SK-N-DZ (cell line): ENCODE measurements at regions not wholly inside any gene's neighbourhood (a gene's known extent, or its start where the extent isn't known, plus 50 kb on each side); places are given as distances from the start of the nearest gene placed in this dataset.
"Not testable (repeated sequence)": the region's sequence is repeated elsewhere in the genome, so short reads cannot be mapped to it uniquely, and the experiment has no call there.

ENCODE experiments used
- DNase-seq: peaks from one replicate; pipeline ENCODE4 v3.0.0-alpha.2; 2015; ENCODE audit warnings: low spot score

- DNase-seq: no peak
Observed at GRCh38 chr9:90188656-90189055, 454.0 kb downstream of the DIRAS2 start.

GRCh38 chr9:90189306-90189705 lies 453.3 kb downstream of the DIRAS2 start:
- no peak for DNase-seq

DNA sequence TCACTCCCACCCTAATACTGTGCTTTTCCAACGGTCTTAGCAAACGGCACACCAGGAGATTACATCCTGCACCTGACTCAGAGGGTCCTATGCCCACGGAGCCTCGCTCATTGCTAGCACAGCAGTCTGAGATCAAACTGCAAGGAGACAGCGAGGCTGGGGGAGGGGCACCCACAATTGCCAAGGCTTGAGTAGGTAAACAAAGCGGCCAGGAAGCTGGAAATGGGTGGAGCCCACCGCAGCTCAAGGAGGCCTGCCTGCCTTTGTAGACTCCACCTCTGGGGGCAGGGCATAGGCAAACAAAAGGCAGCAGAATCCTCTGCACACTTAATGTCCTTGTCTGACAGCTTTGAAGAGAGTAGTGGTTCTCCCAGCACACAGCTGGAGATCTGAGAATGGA lies 450.2 kb downstream of the DIRAS2 start:
- DNase-seq: not testable (repeated sequence)

GRCh38 chr9:90198956-90199355 lies 443.7 kb downstream of the DIRAS2 start:
- no peak for DNase-seq

GRCh38 chr9:90201766-90202165 lies 440.9 kb downstream of the DIRAS2 start:
- no peak for DNase-seq

GRCh38 chr9:90204128-90204831 lies 438.3 kb downstream of the DIRAS2 start:
- no peak for DNase-seq

DNA sequence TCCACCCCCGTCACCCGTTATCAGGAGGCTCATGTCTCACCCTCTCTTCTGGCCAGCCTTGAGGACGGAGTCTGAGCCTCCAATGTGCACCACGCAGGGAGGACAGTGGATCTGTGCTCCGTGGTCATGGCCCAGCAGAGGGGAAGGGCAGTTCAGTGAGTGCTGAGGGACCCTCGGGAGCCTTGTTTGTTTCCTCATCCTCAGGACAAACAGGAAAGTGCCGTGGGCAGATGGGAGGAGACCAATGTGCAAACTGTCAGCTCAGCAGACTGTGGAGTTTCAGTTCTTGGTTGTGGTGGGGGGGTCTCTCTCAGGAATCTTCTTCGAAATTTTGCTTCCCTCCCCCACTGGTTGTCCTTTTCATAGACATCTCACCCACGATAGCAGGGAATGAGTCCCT lies 429.6 kb downstream of the DIRAS2 start:
- not testable (repeated sequence) for DNase-seq

DNA sequence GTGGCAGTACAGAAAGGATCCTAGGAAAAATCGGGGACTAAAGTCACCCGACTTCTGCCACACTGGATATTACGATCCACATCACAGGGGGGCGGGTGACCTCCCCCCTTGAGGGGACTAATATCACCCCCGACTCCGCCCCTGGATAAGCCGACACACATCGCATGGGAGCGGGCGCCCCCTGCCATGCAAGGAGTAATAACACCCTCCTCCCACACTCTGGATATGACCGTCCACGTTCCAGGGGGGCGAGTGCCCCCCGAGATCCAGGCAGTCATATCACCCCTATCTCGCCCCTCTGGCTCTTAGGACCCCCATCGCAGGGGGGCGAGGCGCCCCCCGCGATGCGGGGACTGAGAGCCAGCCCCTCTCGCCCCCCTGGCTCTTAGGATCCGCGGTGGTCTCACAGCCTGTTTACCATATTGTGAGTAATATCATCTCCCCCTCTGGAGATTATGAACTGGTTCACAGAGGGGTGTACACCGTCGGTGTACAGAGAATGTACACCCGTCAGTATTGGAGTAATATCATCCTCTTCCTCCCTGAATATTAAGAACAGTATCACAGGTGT lies 423.0 kb downstream of the DIRAS2 start:
- no peak for DNase-seq

DNA sequence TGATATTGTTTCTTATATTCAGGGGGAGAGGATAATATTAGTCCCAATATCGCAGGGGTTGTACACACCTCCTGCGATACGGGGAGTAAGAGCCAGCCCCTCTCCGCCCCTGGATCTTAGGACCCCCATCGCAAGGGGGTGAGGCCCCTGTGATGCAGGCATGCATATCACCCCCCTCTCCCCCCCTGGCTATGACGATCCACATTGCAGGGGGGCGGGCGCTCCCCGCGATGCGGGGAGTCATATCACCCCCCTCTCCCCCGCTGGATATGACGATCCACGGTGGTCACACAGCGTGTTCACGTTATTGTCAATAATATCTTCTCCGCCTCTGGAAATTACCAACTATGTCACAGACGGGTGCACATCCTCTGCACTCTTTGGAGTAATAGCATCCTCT lies 420.7 kb downstream of the DIRAS2 start:
- DNase-seq: not testable (repeated sequence)

DNA sequence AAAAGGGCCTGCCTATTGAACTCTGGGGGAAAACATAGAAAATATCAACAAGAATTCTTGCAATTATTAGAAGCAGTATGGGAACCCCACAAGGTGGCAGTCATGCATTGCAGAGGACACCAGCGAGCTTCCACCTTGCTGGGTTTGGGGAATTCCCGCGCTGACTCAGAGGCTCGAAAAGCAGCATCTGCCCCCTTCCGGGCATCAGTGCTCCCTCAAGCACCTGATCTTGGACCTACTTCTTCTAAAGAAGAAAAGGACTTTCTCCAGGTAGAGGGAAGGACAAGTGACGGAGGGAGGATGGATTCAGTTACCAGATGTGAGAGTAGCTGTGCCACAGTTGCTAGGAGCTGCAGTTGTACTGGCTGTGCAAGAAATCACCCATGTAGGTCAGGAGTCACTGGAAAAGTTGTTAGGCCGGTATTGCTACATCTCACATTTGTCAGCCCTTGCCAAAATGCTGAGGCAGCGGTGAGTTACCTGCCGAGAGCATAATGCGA lies 415.7 kb downstream of the DIRAS2 start:
- peak; percentile 40 for DNase-seq

DNA sequence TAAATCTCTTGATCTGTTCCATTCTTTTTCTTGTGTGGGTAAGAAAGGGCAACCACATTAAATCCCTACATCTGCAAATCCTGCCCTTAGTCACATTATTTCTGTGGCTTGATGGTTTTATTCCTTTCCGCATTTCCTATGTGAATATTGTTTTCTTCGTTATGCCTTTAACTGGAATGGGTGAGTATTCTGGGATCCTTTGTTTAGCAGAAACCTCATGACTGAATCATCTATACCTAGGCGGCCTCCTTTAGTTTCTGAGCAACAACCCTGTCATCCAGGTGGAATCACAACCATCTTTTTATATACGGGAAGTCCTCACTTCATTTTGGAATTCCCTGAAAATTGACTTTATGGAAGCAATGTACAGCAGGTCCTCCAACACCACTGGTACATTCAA lies 409.5 kb downstream of the DIRAS2 start:
- not testable (repeated sequence) for DNase-seq

- DNase-seq: no peak
Observed at GRCh38 chr9:90240541-90240940, 402.1 kb downstream of the DIRAS2 start.

DNA sequence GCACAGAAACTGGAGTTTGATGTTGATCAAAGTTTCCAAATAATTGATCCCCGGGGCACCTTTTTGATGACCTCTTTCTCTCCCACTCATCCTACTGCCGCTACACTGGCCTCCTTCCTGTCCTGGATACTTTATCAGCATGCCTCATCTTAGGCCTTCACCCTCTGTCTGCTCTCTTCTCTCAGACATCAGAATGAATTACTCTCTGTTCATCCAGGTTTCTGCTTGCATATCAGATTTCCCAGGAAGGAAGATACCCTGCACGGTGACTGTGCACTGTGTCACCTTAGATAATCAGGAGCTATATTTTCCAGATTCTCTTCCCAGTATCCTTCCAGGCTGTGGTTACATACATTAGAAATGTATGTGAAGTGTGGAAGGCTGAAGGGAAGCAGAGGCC lies 397.0 kb downstream of the DIRAS2 start:
- peak; percentile 80 for DNase-seq

- DNase-seq: no peak
Observed at GRCh38 chr9:90249094-90249493, 393.5 kb downstream of the DIRAS2 start.

- DNase-seq: no peak
Observed at GRCh38 chr9:90251316-90251715, 391.3 kb downstream of the DIRAS2 start.

DNA sequence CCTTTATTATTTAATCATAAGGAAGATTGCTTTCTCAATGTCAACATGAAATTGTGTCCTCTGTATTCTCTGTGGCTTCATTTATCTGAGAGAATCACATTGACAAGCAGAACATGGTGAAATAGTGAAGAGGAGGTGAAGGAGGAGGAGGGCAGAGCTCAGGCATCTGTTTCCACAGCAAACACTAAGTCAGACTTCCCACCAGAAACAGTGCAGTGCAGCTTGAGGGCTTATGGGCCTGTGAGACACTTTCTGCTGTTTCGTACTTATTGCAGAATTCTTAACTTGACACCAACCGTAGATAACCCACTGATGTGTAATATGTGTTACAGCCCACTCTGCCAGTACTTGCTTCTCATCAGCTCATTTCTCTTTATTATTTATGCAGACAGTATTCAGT lies 386.3 kb downstream of the DIRAS2 start:
- no peak for DNase-seq

DNA sequence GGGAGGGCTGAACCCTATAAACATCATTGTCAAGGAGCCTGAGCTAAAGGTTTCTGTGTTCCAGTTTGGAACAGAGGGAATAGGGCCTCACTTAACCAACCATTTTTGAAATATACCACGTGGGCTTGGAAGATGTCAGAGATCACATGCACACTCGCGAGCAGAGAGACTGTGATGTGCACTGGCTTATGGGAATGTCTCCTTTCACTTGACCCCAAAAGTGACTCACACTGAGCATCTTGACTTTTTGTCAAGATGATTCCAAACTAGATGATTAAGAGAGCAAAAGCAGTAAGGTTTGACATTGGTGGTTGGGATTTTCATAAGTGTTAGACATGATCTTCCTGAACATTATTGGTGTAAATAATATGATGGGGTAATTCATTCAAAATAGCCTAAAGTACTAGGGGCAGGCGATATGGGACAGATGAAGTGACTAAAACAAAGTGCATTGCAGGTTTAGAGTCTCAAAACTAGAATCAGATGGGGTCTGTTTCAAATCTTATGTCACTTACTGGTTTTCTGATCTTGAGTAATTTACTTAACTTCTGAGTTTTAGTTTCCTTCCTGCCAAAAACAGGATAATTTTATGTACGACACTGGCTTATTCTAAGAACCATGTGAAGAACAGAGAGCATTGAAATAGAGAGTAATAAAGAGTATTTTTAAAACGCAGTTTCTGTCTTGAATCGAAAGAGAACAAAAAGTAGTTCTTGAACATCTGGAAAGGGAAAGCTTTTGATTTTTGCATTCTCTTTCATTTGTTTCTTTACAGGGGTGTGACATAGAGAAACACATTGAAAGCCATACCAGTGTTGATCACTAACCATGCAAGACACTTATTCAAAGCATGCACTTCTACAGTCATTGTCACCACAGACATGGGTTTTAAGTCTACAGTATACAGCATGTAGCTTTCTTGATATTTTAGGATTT lies 383.0 kb downstream of the DIRAS2 start:
- no peak for DNase-seq

GRCh38 chr9:90261698-90262097 lies 380.9 kb downstream of the DIRAS2 start:
- DNase-seq: no peak

DNA sequence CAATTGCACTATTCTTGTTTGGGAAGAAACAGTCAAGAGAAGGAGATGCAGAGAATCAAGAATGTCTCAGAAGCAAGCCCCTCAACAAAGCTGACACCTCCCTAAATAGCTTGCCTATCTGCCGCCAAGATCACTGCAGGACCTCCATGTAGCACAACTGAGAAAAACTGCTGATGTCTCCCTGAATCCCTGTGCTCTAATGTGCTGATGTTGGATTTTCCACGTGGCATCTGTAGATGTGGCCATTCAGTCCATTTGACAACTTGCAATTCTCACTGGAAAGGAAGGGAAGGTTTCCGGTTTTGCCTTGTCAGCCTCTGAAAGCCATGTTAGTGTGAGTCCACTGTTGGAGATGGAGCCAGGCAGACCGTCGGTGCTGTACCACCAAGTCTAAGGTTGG lies 374.0 kb downstream of the DIRAS2 start:
- DNase-seq: no peak

DNA sequence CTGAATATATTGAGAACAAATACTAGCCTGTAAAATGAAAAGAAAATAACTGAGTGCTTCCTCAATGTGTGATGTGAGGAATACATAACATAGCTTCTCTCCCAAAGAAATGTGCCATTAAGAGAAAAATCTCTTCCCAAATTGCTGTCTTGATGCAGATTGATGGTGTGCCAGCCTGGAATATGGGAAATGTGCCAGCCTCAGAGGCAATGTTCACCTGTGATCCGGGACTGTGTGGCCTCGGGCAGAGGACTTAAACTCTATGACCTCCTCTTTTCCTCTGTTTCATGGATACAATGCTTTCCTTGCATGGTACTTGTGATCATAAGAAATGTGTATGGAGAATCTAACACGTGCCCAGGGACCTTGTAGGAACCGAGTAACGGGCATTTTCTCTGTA lies 370.9 kb downstream of the DIRAS2 start:
- DNase-seq: no peak

- no peak for DNase-seq
Observed at GRCh38 chr9:90274725-90275124, 367.9 kb downstream of the DIRAS2 start.

DNA sequence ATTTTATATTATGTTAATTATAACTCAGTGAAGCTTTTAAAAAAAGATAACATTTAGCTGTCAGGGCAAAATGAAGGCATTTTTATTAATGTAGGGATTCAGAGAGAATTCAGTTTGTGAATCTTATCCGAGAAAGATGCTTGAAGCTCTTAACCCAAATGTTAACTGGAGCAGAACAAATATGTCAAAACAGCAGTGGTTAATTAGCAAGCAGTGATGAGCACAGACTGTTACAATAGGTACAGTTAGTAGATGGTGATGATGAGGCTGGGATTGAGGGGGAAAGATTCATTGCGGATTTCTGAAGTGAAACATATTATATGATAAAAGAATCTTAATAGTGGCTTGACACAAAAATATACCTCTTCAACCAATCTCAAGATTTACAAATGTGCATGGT lies 356.7 kb downstream of the DIRAS2 start:
- DNase-seq: no peak
